ENCODE measurements at regions not wholly inside any gene's neighbourhood (a gene's known extent, or its start where the extent isn't known, plus 50 kb on each side); places are given as distances from the start of the nearest gene placed in this dataset.

DNA sequence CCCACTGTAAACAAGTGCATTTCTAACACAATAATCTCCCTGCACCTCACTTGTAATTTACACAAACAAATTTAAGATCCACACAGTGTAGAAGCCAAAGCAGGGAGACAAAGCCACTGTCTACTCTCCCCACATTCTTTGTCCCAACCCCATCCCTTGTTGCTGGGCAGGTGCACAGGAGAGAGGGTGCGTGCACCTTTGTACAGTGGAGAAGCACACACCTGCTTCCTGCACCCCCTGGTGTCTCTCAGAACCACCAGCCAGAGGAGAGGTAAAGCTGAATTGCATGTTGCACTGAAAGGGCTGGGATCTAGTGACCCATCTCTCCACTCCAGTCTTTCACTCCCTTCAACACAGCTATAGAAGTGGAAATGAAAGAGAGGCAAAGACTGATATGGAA lies 51.4 kb upstream of the IFNG-AS1 start:
- Histone ChIP-seq H3K27me3 (no peaks in the 10 kb centered on the region), H3K36me3 (no peaks in the 10 kb centered on the region), H3K4me1 (peaks cover 11 to 28% (median 20%) of the 10 kb centered on the region in 4 donors), H3K9me3 (no peaks in the 10 kb centered on the region), H3K4me3 (no peak overlapping the region), H3K27ac (replicated peaks in 1 of 4) (no peak overlapping the region)
- no peak for DNase-seq (ENCODE audit: extremely low spot score)
- 91% methylated on average over 1 of the region's 1 CpG for WGBS
- intact Hi-C loops (cut with DNase I): no loop called here
- TF ChIP-seq POLR2A (IDR thresholded peaks at IDR 0.05; ENCODE audit: low read depth) (no peak), POLR2AphosphoS5 (IDR thresholded peaks at IDR 0.05) (no peak), CTCF (IDR thresholded peaks at IDR 0.05) (no peak), EP300 (IDR thresholded peaks at IDR 0.05) (no peak)

Small RNAs in the stretch of these regions (small RNA-seq; reads per million reads assigned to genes)
- gene AC022513.1: 0 reads per million in 3 donors

Measured in esophagus muscularis mucosa (tissue), 4 donors.